HEK293 (cell line): ENCODE measurements at regions not wholly inside any gene's neighbourhood (a gene's known extent, or its start where the extent isn't known, plus 50 kb on each side); places are given as distances from the start of the nearest gene placed in this dataset.

ENCODE experiments used
- CTCF ChIA-PET: fragments of 350-600 bp; formaldehyde crosslinking; extraction: SDS; loops from one replicate; lab custom pipeline; 2021; ENCODE audit warnings: antibody characterized with exemption; lab: Yijun Ruan, JAX
- POLR2A ChIA-PET: fragments of 300-600 bp; formaldehyde crosslinking; extraction: SDS; loops from one replicate; lab custom pipeline; 2020; ENCODE audit warnings: antibody characterized with exemption, inconsistent platforms; lab: Yijun Ruan, JAX
- H3K27ac ChIP-seq: fragments of 200-500 bp; sonication (Bioruptor generic); 2 replicates; pipeline ENCODE4 v1.5.1; 2014; ENCODE audit warnings: low read depth, low read length, control low read depth, inconsistent platforms; ENCODE audit errors: extremely low read depth
- H3K36me3 ChIP-seq, 2 experiments: fragments of 200-500 bp in 1 of 2; sonication (Bioruptor generic) in 1 of 2; 1 replicate in 1 of 2; 2 replicates in 1 of 2; pipeline ENCODE4 v1.5.1; 2014 to 2017; ENCODE audit warnings: inconsistent platforms in 2 of 2, low read length in 2 of 2; ENCODE audit not compliant: control insufficient read depth in 2 of 2, insufficient read depth in 1 of 2
- H3K4me1 ChIP-seq: fragments of 200-500 bp; sonication (Bioruptor generic); 2 replicates; pipeline ENCODE4 v1.5.1; 2014; ENCODE audit warnings: mild to moderate bottlenecking, low read length, inconsistent platforms; ENCODE audit not compliant: control insufficient read depth, insufficient read depth
- H3K4me3 ChIP-seq: 2 replicates; pipeline ENCODE4 v1.5.1; 2011; ENCODE audit warnings: low read depth, mild to moderate bottlenecking, control low read depth, low read length, moderate library complexity
- H3K9me3 ChIP-seq: fragments of 200-500 bp; sonication (Bioruptor generic); 2 replicates; pipeline ENCODE4 v1.5.1; 2014; ENCODE audit warnings: low read depth, low read length, inconsistent platforms; ENCODE audit not compliant: control insufficient read depth, insufficient read depth
- SCRT1 ChIP-seq: fragments of 450-650 bp; formaldehyde crosslinking; IDR thresholded peaks from 2 replicates; pipeline ENCODE4 v1.5.1; 2016; ENCODE audit warnings: missing biosample characterization, missing genetic modification characterization, borderline replicate concordance
- ZNF280C ChIP-seq: fragments of 450-650 bp; formaldehyde crosslinking; IDR thresholded peaks from 2 replicates; pipeline ENCODE4 v1.5.1; 2016; ENCODE audit warnings: missing biosample characterization, missing genetic modification characterization
- TF ChIP-seq, protein P1 (sequence below): fragments of 450-650 bp; IDR thresholded peaks from 2 replicates; pipeline ENCODE4 v1.5.1; 2018; ENCODE audit warnings: missing biosample characterization, missing genetic modification characterization
- TF ChIP-seq, protein P2 (sequence below): fragments of 450-650 bp; formaldehyde crosslinking; IDR thresholded peaks from 2 replicates; pipeline ENCODE4 v1.5.1; 2016; ENCODE audit warnings: missing biosample characterization, missing genetic modification characterization
- TF ChIP-seq, protein P3 (sequence below): fragments of 450-650 bp; formaldehyde crosslinking; conservative IDR thresholded peaks from 2 replicates; pipeline ENCODE4 v1.5.1; 2016; ENCODE audit warnings: low read depth, missing biosample characterization, missing genetic modification characterization
- TF ChIP-seq, protein P4 (sequence below): fragments of 450-650 bp; formaldehyde crosslinking; IDR thresholded peaks from 2 replicates; pipeline ENCODE4; 2016; ENCODE audit warnings: missing biosample characterization, missing genetic modification characterization
- TF ChIP-seq, protein P5 (sequence below): fragments of 450-650 bp; formaldehyde crosslinking; IDR thresholded peaks from 2 replicates; pipeline ENCODE4 v1.5.1; 2016; ENCODE audit warnings: missing biosample characterization, missing genetic modification characterization

DNA sequence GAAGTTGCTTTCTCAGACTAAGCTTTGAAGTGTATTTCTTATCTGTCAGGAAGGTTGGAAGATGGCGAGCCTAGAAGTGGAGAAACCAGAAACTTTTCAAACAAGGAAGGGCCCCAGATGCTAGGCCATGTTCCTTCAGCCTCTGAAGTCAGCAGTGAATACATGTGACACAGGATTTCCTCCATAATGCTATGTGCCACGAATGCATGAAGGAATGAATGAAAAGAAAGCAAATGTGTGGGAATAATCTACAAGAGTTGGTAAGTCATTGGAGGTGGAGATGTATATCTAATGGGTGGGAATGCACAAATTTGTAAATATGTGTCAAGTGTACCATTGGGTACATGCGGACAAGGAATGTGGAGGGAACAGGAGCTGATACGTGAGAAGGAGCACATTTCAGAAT lies 123.2 kb upstream of the PRSS16 start (continued):
- TF ChIP-seq, protein P1, sequence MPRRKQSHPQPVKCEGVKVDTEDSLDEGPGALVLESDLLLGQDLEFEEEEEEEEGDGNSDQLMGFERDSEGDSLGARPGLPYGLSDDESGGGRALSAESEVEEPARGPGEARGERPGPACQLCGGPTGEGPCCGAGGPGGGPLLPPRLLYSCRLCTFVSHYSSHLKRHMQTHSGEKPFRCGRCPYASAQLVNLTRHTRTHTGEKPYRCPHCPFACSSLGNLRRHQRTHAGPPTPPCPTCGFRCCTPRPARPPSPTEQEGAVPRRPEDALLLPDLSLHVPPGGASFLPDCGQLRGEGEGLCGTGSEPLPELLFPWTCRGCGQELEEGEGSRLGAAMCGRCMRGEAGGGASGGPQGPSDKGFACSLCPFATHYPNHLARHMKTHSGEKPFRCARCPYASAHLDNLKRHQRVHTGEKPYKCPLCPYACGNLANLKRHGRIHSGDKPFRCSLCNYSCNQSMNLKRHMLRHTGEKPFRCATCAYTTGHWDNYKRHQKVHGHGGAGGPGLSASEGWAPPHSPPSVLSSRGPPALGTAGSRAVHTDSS (tag by site-specific recombination): no peak
- TF ChIP-seq, protein P2, sequence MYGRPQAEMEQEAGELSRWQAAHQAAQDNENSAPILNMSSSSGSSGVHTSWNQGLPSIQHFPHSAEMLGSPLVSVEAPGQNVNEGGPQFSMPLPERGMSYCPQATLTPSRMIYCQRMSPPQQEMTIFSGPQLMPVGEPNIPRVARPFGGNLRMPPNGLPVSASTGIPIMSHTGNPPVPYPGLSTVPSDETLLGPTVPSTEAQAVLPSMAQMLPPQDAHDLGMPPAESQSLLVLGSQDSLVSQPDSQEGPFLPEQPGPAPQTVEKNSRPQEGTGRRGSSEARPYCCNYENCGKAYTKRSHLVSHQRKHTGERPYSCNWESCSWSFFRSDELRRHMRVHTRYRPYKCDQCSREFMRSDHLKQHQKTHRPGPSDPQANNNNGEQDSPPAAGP: no peak

- Histone ChIP-seq H3K9me3 (no peaks in the 10 kb centered on the region), H3K36me3 (peaks cover 0 to 12% of the 10 kb centered on the region in 2 experiments; a peak in 1 of 3 replicates), H3K4me3 (no peak overlapping the region), H3K27ac (no peak overlapping the region), H3K4me1 (peaks cover 10% of the 10 kb centered on the region)
- TF ChIP-seq, protein P3, sequence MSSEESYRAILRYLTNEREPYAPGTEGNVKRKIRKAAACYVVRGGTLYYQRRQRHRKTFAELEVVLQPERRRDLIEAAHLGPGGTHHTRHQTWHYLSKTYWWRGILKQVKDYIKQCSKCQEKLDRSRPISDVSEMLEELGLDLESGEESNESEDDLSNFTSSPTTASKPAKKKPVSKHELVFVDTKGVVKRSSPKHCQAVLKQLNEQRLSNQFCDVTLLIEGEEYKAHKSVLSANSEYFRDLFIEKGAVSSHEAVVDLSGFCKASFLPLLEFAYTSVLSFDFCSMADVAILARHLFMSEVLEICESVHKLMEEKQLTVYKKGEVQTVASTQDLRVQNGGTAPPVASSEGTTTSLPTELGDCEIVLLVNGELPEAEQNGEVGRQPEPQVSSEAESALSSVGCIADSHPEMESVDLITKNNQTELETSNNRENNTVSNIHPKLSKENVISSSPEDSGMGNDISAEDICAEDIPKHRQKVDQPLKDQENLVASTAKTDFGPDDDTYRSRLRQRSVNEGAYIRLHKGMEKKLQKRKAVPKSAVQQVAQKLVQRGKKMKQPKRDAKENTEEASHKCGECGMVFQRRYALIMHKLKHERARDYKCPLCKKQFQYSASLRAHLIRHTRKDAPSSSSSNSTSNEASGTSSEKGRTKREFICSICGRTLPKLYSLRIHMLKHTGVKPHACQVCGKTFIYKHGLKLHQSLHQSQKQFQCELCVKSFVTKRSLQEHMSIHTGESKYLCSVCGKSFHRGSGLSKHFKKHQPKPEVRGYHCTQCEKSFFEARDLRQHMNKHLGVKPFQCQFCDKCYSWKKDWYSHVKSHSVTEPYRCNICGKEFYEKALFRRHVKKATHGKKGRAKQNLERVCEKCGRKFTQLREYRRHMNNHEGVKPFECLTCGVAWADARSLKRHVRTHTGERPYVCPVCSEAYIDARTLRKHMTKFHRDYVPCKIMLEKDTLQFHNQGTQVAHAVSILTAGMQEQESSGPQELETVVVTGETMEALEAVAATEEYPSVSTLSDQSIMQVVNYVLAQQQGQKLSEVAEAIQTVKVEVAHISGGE: no peak
- TF ChIP-seq, protein P4, sequence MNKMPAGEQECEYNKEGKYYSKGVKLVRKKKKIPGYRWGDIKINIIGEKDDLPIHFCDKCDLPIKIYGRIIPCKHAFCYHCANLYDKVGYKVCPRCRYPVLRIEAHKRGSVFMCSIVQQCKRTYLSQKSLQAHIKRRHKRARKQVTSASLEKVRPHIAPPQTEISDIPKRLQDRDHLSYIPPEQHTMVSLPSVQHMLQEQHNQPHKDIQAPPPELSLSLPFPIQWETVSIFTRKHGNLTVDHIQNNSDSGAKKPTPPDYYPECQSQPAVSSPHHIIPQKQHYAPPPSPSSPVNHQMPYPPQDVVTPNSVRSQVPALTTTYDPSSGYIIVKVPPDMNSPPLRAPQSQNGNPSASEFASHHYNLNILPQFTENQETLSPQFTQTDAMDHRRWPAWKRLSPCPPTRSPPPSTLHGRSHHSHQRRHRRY (tag by site-specific recombination): no peak
- TF ChIP-seq ZNF280C (tag by site-specific recombination) (no peak), SCRT1 (tag by site-specific recombination) (no peak)
- TF ChIP-seq, protein P5, sequence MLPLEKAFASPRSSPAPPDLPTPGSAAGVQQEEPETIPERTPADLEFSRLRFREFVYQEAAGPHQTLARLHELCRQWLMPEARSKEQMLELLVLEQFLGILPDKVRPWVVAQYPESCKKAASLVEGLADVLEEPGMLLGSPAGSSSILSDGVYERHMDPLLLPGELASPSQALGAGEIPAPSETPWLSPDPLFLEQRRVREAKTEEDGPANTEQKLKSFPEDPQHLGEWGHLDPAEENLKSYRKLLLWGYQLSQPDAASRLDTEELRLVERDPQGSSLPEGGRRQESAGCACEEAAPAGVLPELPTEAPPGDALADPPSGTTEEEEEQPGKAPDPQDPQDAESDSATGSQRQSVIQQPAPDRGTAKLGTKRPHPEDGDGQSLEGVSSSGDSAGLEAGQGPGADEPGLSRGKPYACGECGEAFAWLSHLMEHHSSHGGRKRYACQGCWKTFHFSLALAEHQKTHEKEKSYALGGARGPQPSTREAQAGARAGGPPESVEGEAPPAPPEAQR (tag by site-specific recombination): no peak
- POLR2A ChIA-PET: interaction anchor here (0.8 to 2.9 kb wide), 3 partner anchors 20 to 768 kb away, joined by 3 to 39 read pairs (median 5); a partner anchor contains a TSS
- CTCF ChIA-PET: interaction anchor here (0.5 to 2.0 kb wide), 14 partner anchors 8 to 587 kb away, joined by 3 to 13 read pairs (median 4); a partner anchor contains a TSS
These were observed 121.3 kb upstream of the PRSS16 start for GRCh38 chr6:27126046-27126814.
